IgD-negative memory B cell (primary cell): ENCODE measurements at regions not wholly inside any gene's neighbourhood (a gene's known extent, or its start where the extent isn't known, plus 50 kb on each side); places are given as distances from the start of the nearest gene placed in this dataset.

Experiments
- H3K27ac Mint-ChIP-seq, 3 donors: one replicate each; pipeline ENCODE4 v1.8.0; 2020 to 2022; ENCODE audit warnings: mild to moderate bottlenecking in 3 of 3, mixed read lengths in 3 of 3, moderate library complexity in 1 of 3
- H3K27me3 Mint-ChIP-seq: one replicate; pipeline ENCODE4 v1.8.0; 2021; ENCODE audit warnings: mixed read lengths
- H3K36me3 Mint-ChIP-seq: one replicate; pipeline ENCODE4 v1.8.0; 2020; ENCODE audit warnings: mild to moderate bottlenecking, mixed read lengths
- H3K4me1 Mint-ChIP-seq, 3 donors: one replicate each; pipeline ENCODE4 v1.8.0; 2020 to 2022; ENCODE audit warnings: mixed read lengths in 3 of 3, mild to moderate bottlenecking in 1 of 3
- H3K4me3 Mint-ChIP-seq, 4 donors: one replicate each; pipeline ENCODE4 v1.8.0; 2020 to 2022; ENCODE audit warnings: mild to moderate bottlenecking in 4 of 4, mixed read lengths in 4 of 4, moderate library complexity in 3 of 4
- H3K9me3 Mint-ChIP-seq, 3 donors: one replicate each; pipeline ENCODE4 v1.8.0; 2020 to 2021; ENCODE audit warnings: mixed read lengths in 3 of 3, mild to moderate bottlenecking in 1 of 3

- Mint-ChIP-seq H3K36me3 (no peaks in the 10 kb centered on the region), H3K27ac (no peak overlapping the region), H3K4me3 (no peak overlapping the region), H3K9me3 (peaks cover 0 to 5% (median 4%) of the 10 kb centered on the region in 3 donors), H3K27me3 (no peaks in the 10 kb centered on the region), H3K4me1 (no peaks in the 10 kb centered on the region)
Measured at GRCh38 chrX:96311366-96311765, 373.3 kb upstream of the DIAPH2 start.

GRCh38 chrX:96314985-96315384 is 369.7 kb upstream of the DIAPH2 start:
- no peaks in the 10 kb centered on the region for H3K36me3 Mint-ChIP-seq
- H3K27ac Mint-ChIP-seq, result no peak overlapping the region
- H3K27me3 Mint-ChIP-seq, result no peaks in the 10 kb centered on the region
- no peak overlapping the region for H3K4me3 Mint-ChIP-seq
- no peaks in the 10 kb centered on the region for H3K4me1 Mint-ChIP-seq
- peaks cover 0 to 5% (median 5%) of the 10 kb centered on the region in 3 donors for H3K9me3 Mint-ChIP-seq

GRCh38 chrX:96361844-96362243 is 322.8 kb upstream of the DIAPH2 start:
- Mint-ChIP-seq H3K36me3 (no peaks in the 10 kb centered on the region), H3K27ac (no peak overlapping the region), H3K4me1 (no peaks in the 10 kb centered on the region), H3K4me3 (no peak overlapping the region), H3K27me3 (no peaks in the 10 kb centered on the region), H3K9me3 (peaks cover 0 to 6% (median 4%) of the 10 kb centered on the region in 3 donors)

GRCh38 chrX:96372313-96373046 is 312.2 kb upstream of the DIAPH2 start:
- no peaks in the 10 kb centered on the region for H3K27me3 Mint-ChIP-seq
- H3K9me3 Mint-ChIP-seq, result no peaks in the 10 kb centered on the region
- no peak overlapping the region for H3K27ac Mint-ChIP-seq
- H3K4me1 Mint-ChIP-seq, result peaks cover 0 to 1% (median 0%) of the 10 kb centered on the region in 3 donors
- peak overlapping the region in 1 of 4 donors; percentile 68 for H3K4me3 Mint-ChIP-seq
- H3K36me3 Mint-ChIP-seq, result no peaks in the 10 kb centered on the region

GRCh38 chrX:96373047-96373355 is 311.6 kb upstream of the DIAPH2 start:
- Mint-ChIP-seq H3K9me3 (no peaks in the 10 kb centered on the region), H3K27ac (no peak overlapping the region)

GRCh38 chrX:96376266-96376665 is 308.4 kb upstream of the DIAPH2 start:
- no peaks in the 10 kb centered on the region for H3K9me3 Mint-ChIP-seq
- H3K27ac Mint-ChIP-seq, result no peak overlapping the region
- H3K36me3 Mint-ChIP-seq, result no peaks in the 10 kb centered on the region
- no peaks in the 10 kb centered on the region for H3K27me3 Mint-ChIP-seq
- H3K4me1 Mint-ChIP-seq, result no peaks in the 10 kb centered on the region
- H3K4me3 Mint-ChIP-seq, result no peak overlapping the region

More at GRCh38 chrX:96373047-96373355, 311.6 kb upstream of the DIAPH2 start:
- Mint-ChIP-seq H3K27me3 (no peaks in the 10 kb centered on the region), H3K4me1 (peaks cover 0 to 1% (median 0%) of the 10 kb centered on the region in 3 donors), H3K4me3 (no peak overlapping the region), H3K36me3 (no peaks in the 10 kb centered on the region)

GRCh38 chrX:96379951-96380350 is 304.7 kb upstream of the DIAPH2 start:
- Mint-ChIP-seq H3K36me3 (no peaks in the 10 kb centered on the region), H3K27me3 (no peaks in the 10 kb centered on the region), H3K27ac (no peak overlapping the region), H3K9me3 (no peaks in the 10 kb centered on the region), H3K4me3 (no peak overlapping the region), H3K4me1 (no peaks in the 10 kb centered on the region)

- H3K4me3 Mint-ChIP-seq, result no peak overlapping the region
- H3K36me3 Mint-ChIP-seq, result no peaks in the 10 kb centered on the region
- no peaks in the 10 kb centered on the region for H3K9me3 Mint-ChIP-seq
Measured at GRCh38 chrX:96382018-96382417, 302.6 kb upstream of the DIAPH2 start.

GRCh38 chrX:96383428-96383827 is 301.2 kb upstream of the DIAPH2 start:
- no peak overlapping the region for H3K4me3 Mint-ChIP-seq
- H3K27me3 Mint-ChIP-seq, result no peaks in the 10 kb centered on the region
- H3K36me3 Mint-ChIP-seq, result no peaks in the 10 kb centered on the region
- H3K4me1 Mint-ChIP-seq, result no peaks in the 10 kb centered on the region
- H3K9me3 Mint-ChIP-seq, result no peaks in the 10 kb centered on the region
- no peak overlapping the region for H3K27ac Mint-ChIP-seq

More at GRCh38 chrX:96382018-96382417, 302.6 kb upstream of the DIAPH2 start:
- Mint-ChIP-seq H3K27me3 (no peaks in the 10 kb centered on the region), H3K4me1 (no peaks in the 10 kb centered on the region), H3K27ac (no peak overlapping the region)

GRCh38 chrX:96386325-96386724 is 298.3 kb upstream of the DIAPH2 start:
- H3K4me3 Mint-ChIP-seq, result no peak overlapping the region
- no peaks in the 10 kb centered on the region for H3K4me1 Mint-ChIP-seq
- no peaks in the 10 kb centered on the region for H3K36me3 Mint-ChIP-seq
- no peak overlapping the region for H3K27ac Mint-ChIP-seq
- H3K9me3 Mint-ChIP-seq, result peaks cover 0 to 2% (median 0%) of the 10 kb centered on the region in 3 donors
- H3K27me3 Mint-ChIP-seq, result peaks cover 1% of the 10 kb centered on the region

- peaks cover 0 to 2% (median 0%) of the 10 kb centered on the region in 3 donors for H3K9me3 Mint-ChIP-seq
- no peak overlapping the region for H3K4me3 Mint-ChIP-seq
- H3K27me3 Mint-ChIP-seq, result peaks cover 1% of the 10 kb centered on the region
- no peaks in the 10 kb centered on the region for H3K4me1 Mint-ChIP-seq
- H3K36me3 Mint-ChIP-seq, result no peaks in the 10 kb centered on the region
- H3K27ac Mint-ChIP-seq, result no peak overlapping the region
Measured at GRCh38 chrX:96386981-96387380, 297.7 kb upstream of the DIAPH2 start.

- Mint-ChIP-seq H3K4me1 (no peaks in the 10 kb centered on the region), H3K27me3 (peaks cover 1% of the 10 kb centered on the region), H3K36me3 (no peaks in the 10 kb centered on the region), H3K9me3 (peaks cover 0 to 2% (median 0%) of the 10 kb centered on the region in 3 donors), H3K27ac (no peak overlapping the region), H3K4me3 (no peak overlapping the region)
Measured at GRCh38 chrX:96387801-96388200, 296.8 kb upstream of the DIAPH2 start.

GRCh38 chrX:96389281-96390047 is 295.2 kb upstream of the DIAPH2 start:
- Mint-ChIP-seq H3K4me1 (no peaks in the 10 kb centered on the region), H3K9me3 (peaks cover 0 to 2% (median 0%) of the 10 kb centered on the region in 3 donors), H3K27me3 (peaks cover 1% of the 10 kb centered on the region)

GRCh38 chrX:96394598-96394997 is 290.0 kb upstream of the DIAPH2 start:
- Mint-ChIP-seq H3K27ac (no peak overlapping the region), H3K4me1 (no peaks in the 10 kb centered on the region), H3K4me3 (no peak overlapping the region), H3K9me3 (peaks cover 0 to 2% (median 0%) of the 10 kb centered on the region in 3 donors), H3K36me3 (no peaks in the 10 kb centered on the region), H3K27me3 (peaks cover 1% of the 10 kb centered on the region)

More at GRCh38 chrX:96389281-96390047, 295.2 kb upstream of the DIAPH2 start:
- no peak overlapping the region for H3K4me3 Mint-ChIP-seq
- no peaks in the 10 kb centered on the region for H3K36me3 Mint-ChIP-seq
- H3K27ac Mint-ChIP-seq, result no peak overlapping the region

GRCh38 chrX:96403446-96403845 is 281.2 kb upstream of the DIAPH2 start:
- H3K27me3 Mint-ChIP-seq, result peaks cover 2% of the 10 kb centered on the region
- H3K36me3 Mint-ChIP-seq, result no peaks in the 10 kb centered on the region
- no peak overlapping the region for H3K4me3 Mint-ChIP-seq
- H3K27ac Mint-ChIP-seq, result no peak overlapping the region
- H3K4me1 Mint-ChIP-seq, result no peaks in the 10 kb centered on the region
- H3K9me3 Mint-ChIP-seq, result peaks cover 0 to 4% (median 0%) of the 10 kb centered on the region in 3 donors

- H3K4me3 Mint-ChIP-seq, result no peak overlapping the region
- no peaks in the 10 kb centered on the region for H3K36me3 Mint-ChIP-seq
- H3K27ac Mint-ChIP-seq, result no peak overlapping the region
- peaks cover 0 to 4% (median 0%) of the 10 kb centered on the region in 3 donors for H3K9me3 Mint-ChIP-seq
- no peaks in the 10 kb centered on the region for H3K4me1 Mint-ChIP-seq
- peaks cover 2% of the 10 kb centered on the region for H3K27me3 Mint-ChIP-seq
Measured at GRCh38 chrX:96405842-96406241, 278.8 kb upstream of the DIAPH2 start.
